ENCODE measurements at regions not wholly inside any gene's neighbourhood (a gene's known extent, or its start where the extent isn't known, plus 50 kb on each side); places are given as distances from the start of the nearest gene placed in this dataset.

- H3K4me1 ChIP-seq (ENCODE audit: control insufficient read depth in 3 of 3, insufficient read depth in 3 of 3, low read length in 3 of 3) = peaks cover 3 to 8% (median 8%) of the 10 kb centered on the region in 3 donors
- H3K27ac ChIP-seq (ENCODE audit: low read depth, low read length) = no peak overlapping the region
- H3K36me3 ChIP-seq (ENCODE audit: control insufficient read depth in 3 of 3, insufficient read depth in 3 of 3, low read length in 3 of 3) = no peaks in the 10 kb centered on the region
- no peaks in the 10 kb centered on the region for H3K9me3 ChIP-seq (ENCODE audit: control insufficient read depth in 3 of 3, low read length in 3 of 3)
- H3K27me3 ChIP-seq (ENCODE audit: control insufficient read depth in 3 of 3, insufficient read depth in 3 of 3, low read length in 3 of 3) = peaks cover 0 to 4% (median 0%) of the 10 kb centered on the region in 3 donors
- no peak overlapping the region for H3K9ac ChIP-seq (ENCODE audit: low read depth in 1 of 3, low read length in 3 of 3)
- no peak overlapping the region for H3K4me3 ChIP-seq (ENCODE audit: low read length in 3 of 3)
Measured at GRCh38 chr5:159784993-159785392, 131.3 kb upstream of the ADRA1B start.

GRCh38 chr5:159785656-159786055 is 130.6 kb upstream of the ADRA1B start:
- H3K27ac ChIP-seq (ENCODE audit: low read depth, low read length) = no peak overlapping the region

GRCh38 chr5:159786201-159786600 is 130.1 kb upstream of the ADRA1B start:
- Histone ChIP-seq H3K9ac (ENCODE audit: low read depth in 1 of 3, low read length in 3 of 3) (no peak overlapping the region), H3K4me3 (ENCODE audit: low read length in 3 of 3) (no peak overlapping the region), H3K27ac (ENCODE audit: low read depth, low read length) (no peak overlapping the region), H3K4me1 (ENCODE audit: control insufficient read depth in 3 of 3, insufficient read depth in 3 of 3, low read length in 3 of 3) (peaks cover 3 to 8% (median 8%) of the 10 kb centered on the region in 3 donors), H3K36me3 (ENCODE audit: control insufficient read depth in 3 of 3, insufficient read depth in 3 of 3, low read length in 3 of 3) (no peaks in the 10 kb centered on the region), H3K27me3 (ENCODE audit: control insufficient read depth in 3 of 3, insufficient read depth in 3 of 3, low read length in 3 of 3) (peaks cover 0 to 4% (median 0%) of the 10 kb centered on the region in 3 donors), H3K9me3 (ENCODE audit: control insufficient read depth in 3 of 3, low read length in 3 of 3) (no peaks in the 10 kb centered on the region)

More at GRCh38 chr5:159785656-159786055, 130.6 kb upstream of the ADRA1B start:
- Histone ChIP-seq H3K27me3 (ENCODE audit: control insufficient read depth in 3 of 3, insufficient read depth in 3 of 3, low read length in 3 of 3) (peaks cover 0 to 4% (median 0%) of the 10 kb centered on the region in 3 donors), H3K4me1 (ENCODE audit: control insufficient read depth in 3 of 3, insufficient read depth in 3 of 3, low read length in 3 of 3) (peaks cover 3 to 8% (median 8%) of the 10 kb centered on the region in 3 donors), H3K36me3 (ENCODE audit: control insufficient read depth in 3 of 3, insufficient read depth in 3 of 3, low read length in 3 of 3) (no peaks in the 10 kb centered on the region), H3K9me3 (ENCODE audit: control insufficient read depth in 3 of 3, low read length in 3 of 3) (no peaks in the 10 kb centered on the region), H3K4me3 (ENCODE audit: low read length in 3 of 3) (no peak overlapping the region), H3K9ac (ENCODE audit: low read depth in 1 of 3, low read length in 3 of 3) (no peak overlapping the region)

- H3K4me1 ChIP-seq (ENCODE audit: control insufficient read depth in 3 of 3, insufficient read depth in 3 of 3, low read length in 3 of 3) = peaks cover 3 to 8% (median 5%) of the 10 kb centered on the region in 3 donors
- H3K27me3 ChIP-seq (ENCODE audit: control insufficient read depth in 3 of 3, insufficient read depth in 3 of 3, low read length in 3 of 3) = peaks cover 0 to 4% (median 0%) of the 10 kb centered on the region in 3 donors
- no peaks in the 10 kb centered on the region for H3K9me3 ChIP-seq (ENCODE audit: control insufficient read depth in 3 of 3, low read length in 3 of 3)
- no peak overlapping the region for H3K4me3 ChIP-seq (ENCODE audit: low read length in 3 of 3)
- H3K27ac ChIP-seq (ENCODE audit: low read depth, low read length) = no peak overlapping the region
- H3K36me3 ChIP-seq (ENCODE audit: control insufficient read depth in 3 of 3, insufficient read depth in 3 of 3, low read length in 3 of 3) = no peaks in the 10 kb centered on the region
- H3K9ac ChIP-seq (ENCODE audit: low read depth in 1 of 3, low read length in 3 of 3) = no peak overlapping the region
Measured at GRCh38 chr5:159786901-159787691, 129.2 kb upstream of the ADRA1B start.

GRCh38 chr5:159787837-159788236 is 128.4 kb upstream of the ADRA1B start:
- H3K27me3 ChIP-seq (ENCODE audit: control insufficient read depth in 3 of 3, insufficient read depth in 3 of 3, low read length in 3 of 3) = peaks cover 0 to 4% (median 0%) of the 10 kb centered on the region in 3 donors
- H3K9ac ChIP-seq (ENCODE audit: low read depth in 1 of 3, low read length in 3 of 3) = no peak overlapping the region
- peaks cover 3 to 8% (median 5%) of the 10 kb centered on the region in 3 donors for H3K4me1 ChIP-seq (ENCODE audit: control insufficient read depth in 3 of 3, insufficient read depth in 3 of 3, low read length in 3 of 3)
- no peak overlapping the region for H3K4me3 ChIP-seq (ENCODE audit: low read length in 3 of 3)
- H3K27ac ChIP-seq (ENCODE audit: low read depth, low read length) = no peak overlapping the region
- H3K36me3 ChIP-seq (ENCODE audit: control insufficient read depth in 3 of 3, insufficient read depth in 3 of 3, low read length in 3 of 3) = no peaks in the 10 kb centered on the region
- no peaks in the 10 kb centered on the region for H3K9me3 ChIP-seq (ENCODE audit: control insufficient read depth in 3 of 3, low read length in 3 of 3)

GRCh38 chr5:159788835-159789331 is 127.4 kb upstream of the ADRA1B start:
- Histone ChIP-seq H3K4me3 (ENCODE audit: low read length in 3 of 3) (no peak overlapping the region), H3K27ac (ENCODE audit: low read depth, low read length) (no peak overlapping the region), H3K9ac (ENCODE audit: low read depth in 1 of 3, low read length in 3 of 3) (no peak overlapping the region), H3K4me1 (ENCODE audit: control insufficient read depth in 3 of 3, insufficient read depth in 3 of 3, low read length in 3 of 3) (peaks cover 3 to 8% (median 5%) of the 10 kb centered on the region in 3 donors), H3K36me3 (ENCODE audit: control insufficient read depth in 3 of 3, insufficient read depth in 3 of 3, low read length in 3 of 3) (no peaks in the 10 kb centered on the region), H3K27me3 (ENCODE audit: control insufficient read depth in 3 of 3, insufficient read depth in 3 of 3, low read length in 3 of 3) (peaks cover 0 to 4% (median 0%) of the 10 kb centered on the region in 3 donors), H3K9me3 (ENCODE audit: control insufficient read depth in 3 of 3, low read length in 3 of 3) (no peaks in the 10 kb centered on the region)

- no peak overlapping the region for H3K4me3 ChIP-seq (ENCODE audit: low read length in 3 of 3)
- H3K4me1 ChIP-seq (ENCODE audit: control insufficient read depth in 3 of 3, insufficient read depth in 3 of 3, low read length in 3 of 3) = peaks cover 0 to 6% (median 5%) of the 10 kb centered on the region in 3 donors
- no peaks in the 10 kb centered on the region for H3K36me3 ChIP-seq (ENCODE audit: control insufficient read depth in 3 of 3, insufficient read depth in 3 of 3, low read length in 3 of 3)
- no peak overlapping the region for H3K27ac ChIP-seq (ENCODE audit: low read depth, low read length)
- H3K27me3 ChIP-seq (ENCODE audit: control insufficient read depth in 3 of 3, insufficient read depth in 3 of 3, low read length in 3 of 3) = no peaks in the 10 kb centered on the region
- no peak overlapping the region for H3K9ac ChIP-seq (ENCODE audit: low read depth in 1 of 3, low read length in 3 of 3)
- no peaks in the 10 kb centered on the region for H3K9me3 ChIP-seq (ENCODE audit: control insufficient read depth in 3 of 3, low read length in 3 of 3)
Measured at GRCh38 chr5:159792180-159792579, 124.1 kb upstream of the ADRA1B start.

GRCh38 chr5:159797261-159797970 is 118.9 kb upstream of the ADRA1B start:
- no peaks in the 10 kb centered on the region for H3K9me3 ChIP-seq (ENCODE audit: control insufficient read depth in 3 of 3, low read length in 3 of 3)
- H3K36me3 ChIP-seq (ENCODE audit: control insufficient read depth in 3 of 3, insufficient read depth in 3 of 3, low read length in 3 of 3) = no peaks in the 10 kb centered on the region
- no peaks in the 10 kb centered on the region for H3K4me1 ChIP-seq (ENCODE audit: control insufficient read depth in 3 of 3, insufficient read depth in 3 of 3, low read length in 3 of 3)
- H3K9ac ChIP-seq (ENCODE audit: low read depth in 1 of 3, low read length in 3 of 3) = no peak overlapping the region
- no peak overlapping the region for H3K27ac ChIP-seq (ENCODE audit: low read depth, low read length)
- no peaks in the 10 kb centered on the region for H3K27me3 ChIP-seq (ENCODE audit: control insufficient read depth in 3 of 3, insufficient read depth in 3 of 3, low read length in 3 of 3)
- no peak overlapping the region for H3K4me3 ChIP-seq (ENCODE audit: low read length in 3 of 3)

GRCh38 chr5:159799701-159800100 is 116.6 kb upstream of the ADRA1B start:
- Histone ChIP-seq H3K27me3 (ENCODE audit: control insufficient read depth in 3 of 3, insufficient read depth in 3 of 3, low read length in 3 of 3) (no peaks in the 10 kb centered on the region), H3K9ac (ENCODE audit: low read depth in 1 of 3, low read length in 3 of 3) (no peak overlapping the region), H3K27ac (ENCODE audit: low read depth, low read length) (no peak overlapping the region), H3K9me3 (ENCODE audit: control insufficient read depth in 3 of 3, low read length in 3 of 3) (no peaks in the 10 kb centered on the region), H3K36me3 (ENCODE audit: control insufficient read depth in 3 of 3, insufficient read depth in 3 of 3, low read length in 3 of 3) (no peaks in the 10 kb centered on the region), H3K4me1 (ENCODE audit: control insufficient read depth in 3 of 3, insufficient read depth in 3 of 3, low read length in 3 of 3) (no peaks in the 10 kb centered on the region), H3K4me3 (ENCODE audit: low read length in 3 of 3) (no peak overlapping the region)

Measured in skeletal muscle tissue (tissue), 3 donors.